CD8-positive, alpha-beta memory T cell (primary cell): ENCODE measurements at regions not wholly inside any gene's neighbourhood (a gene's known extent, or its start where the extent isn't known, plus 50 kb on each side); places are given as distances from the start of the nearest gene placed in this dataset.
A peak's percentile ranks its signal among the peaks of the same experiment; 100 is the strongest.
"Not testable (repeated sequence)": the region's sequence is repeated elsewhere in the genome, so short reads cannot be mapped to it uniquely, and the experiment has no call there.

ENCODE experiments used
- CTCF ChIA-PET: fragments of 350-600 bp; sonication (Branson Sonifier 250); formaldehyde crosslinking; loops from one replicate; lab custom pipeline; 2021; ENCODE audit warnings: antibody characterized with exemption; lab: Charles Lee
- POLR2A ChIA-PET: fragments of 350-600 bp; sonication (Branson Sonifier 250); formaldehyde crosslinking; loops from one replicate; lab custom pipeline; 2021; ENCODE audit warnings: antibody characterized with exemption; lab: Charles Lee
- DNase-seq, 5 donors: peaks; one replicate each; pipeline versions ENCODE4 v3.0.0 to v3.0.0-alpha.2; 2020 to 2022; ENCODE audit warnings: mixed read lengths in 1 of 5
- H3K27ac ChIP-seq: one replicate; pipeline ENCODE4 v1.7.0; 2013; ENCODE audit warnings: low read depth, mild to moderate bottlenecking, low read length, moderate library complexity
- H3K27me3 ChIP-seq: 2 replicates; pipeline ENCODE4 v1.7.0; 2013; ENCODE audit warnings: low read length, mild to moderate bottlenecking; ENCODE audit not compliant: insufficient read depth, poor library complexity, severe bottlenecking
- H3K36me3 ChIP-seq: 2 replicates; pipeline ENCODE4 v1.7.0; 2013; ENCODE audit warnings: mild to moderate bottlenecking, low read length, moderate library complexity; ENCODE audit not compliant: insufficient read depth
- H3K4me1 ChIP-seq: 2 replicates; pipeline ENCODE4 v1.7.0; 2013; ENCODE audit warnings: mild to moderate bottlenecking, low read length, moderate library complexity; ENCODE audit not compliant: insufficient read depth
- H3K4me3 ChIP-seq: 2 replicates; pipeline ENCODE4 v1.7.0; 2013; ENCODE audit warnings: mild to moderate bottlenecking, low read length
- H3K9me3 ChIP-seq: 2 replicates; pipeline ENCODE4 v1.7.0; 2013; ENCODE audit warnings: mild to moderate bottlenecking, low read length
- H3K27ac Mint-ChIP-seq, 8 donors: one replicate each; pipeline ENCODE4 v1.8.0; 2020 to 2021; ENCODE audit warnings: mixed read lengths in 8 of 8, mild to moderate bottlenecking in 6 of 8, inconsistent platforms in 3 of 8, moderate library complexity in 3 of 8
- H3K27me3 Mint-ChIP-seq, 2 donors: one replicate each; pipeline ENCODE4 v1.8.0; 2020 to 2021; ENCODE audit warnings: mixed read lengths in 2 of 2, mild to moderate bottlenecking in 1 of 2, moderate library complexity in 1 of 2
- H3K36me3 Mint-ChIP-seq, 3 donors: one replicate each; pipeline ENCODE4 v1.8.0; 2020 to 2021; ENCODE audit warnings: mixed read lengths in 3 of 3, inconsistent platforms in 1 of 3, mild to moderate bottlenecking in 1 of 3
- H3K4me1 Mint-ChIP-seq, 3 donors: one replicate each; pipeline ENCODE4 v1.8.0; 2020 to 2021; ENCODE audit warnings: mixed read lengths in 3 of 3, inconsistent platforms in 1 of 3, mild to moderate bottlenecking in 1 of 3
- H3K4me3 Mint-ChIP-seq, 7 donors: one replicate each; pipeline ENCODE4 v1.8.0; 2020 to 2021; ENCODE audit warnings: mixed read lengths in 7 of 7, mild to moderate bottlenecking in 6 of 7, moderate library complexity in 4 of 7, inconsistent platforms in 2 of 7
- H3K9me3 Mint-ChIP-seq, 5 donors: one replicate each; pipeline ENCODE4 v1.8.0; 2020 to 2022; ENCODE audit warnings: mixed read lengths in 5 of 5, mild to moderate bottlenecking in 3 of 5, moderate library complexity in 2 of 5, inconsistent platforms in 1 of 5

DNA sequence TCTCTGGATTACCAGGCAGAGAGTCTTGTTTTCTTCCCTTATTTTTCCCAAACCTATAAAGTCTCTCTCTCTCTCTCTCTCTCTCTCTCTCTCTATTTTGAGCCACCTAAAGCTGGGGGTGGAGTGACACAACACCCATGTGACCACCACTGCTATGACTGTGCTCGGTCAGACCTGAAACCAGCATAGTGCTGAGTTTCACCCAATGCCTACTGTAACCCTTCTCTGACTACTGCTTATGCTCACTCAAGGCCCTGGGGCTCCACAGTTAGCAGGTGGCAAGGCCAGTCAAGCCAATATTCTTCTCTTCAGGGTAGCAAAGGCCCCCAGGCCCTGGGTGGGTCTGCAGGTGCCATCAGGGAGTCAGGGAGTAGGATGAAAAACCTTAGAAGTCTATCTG, 114.7 kb upstream of the ARMCX2 start:
- Histone ChIP-seq H3K27me3 (no peaks in the 10 kb centered on the region), H3K27ac (no peak overlapping the region), H3K36me3 (no peaks in the 10 kb centered on the region), H3K9me3 (no peaks in the 10 kb centered on the region), H3K4me1 (no peaks in the 10 kb centered on the region), H3K4me3 (no peak overlapping the region)
- ChIA-PET CTCF (no interaction called here), POLR2A (no interaction called here)
- H3K27me3 Mint-ChIP-seq, result peaks cover 3 to 20% of the 10 kb centered on the region in 2 donors
- H3K4me1 Mint-ChIP-seq, result no peaks in the 10 kb centered on the region
- DNase-seq, result no peak
- no peaks in the 10 kb centered on the region for H3K36me3 Mint-ChIP-seq
- peak overlapping the region in 1 of 7 donors; percentile 1 for H3K4me3 Mint-ChIP-seq
- H3K27ac Mint-ChIP-seq, result no peak overlapping the region
- peaks cover 0 to 7% (median 4%) of the 10 kb centered on the region in 5 donors for H3K9me3 Mint-ChIP-seq

DNA sequence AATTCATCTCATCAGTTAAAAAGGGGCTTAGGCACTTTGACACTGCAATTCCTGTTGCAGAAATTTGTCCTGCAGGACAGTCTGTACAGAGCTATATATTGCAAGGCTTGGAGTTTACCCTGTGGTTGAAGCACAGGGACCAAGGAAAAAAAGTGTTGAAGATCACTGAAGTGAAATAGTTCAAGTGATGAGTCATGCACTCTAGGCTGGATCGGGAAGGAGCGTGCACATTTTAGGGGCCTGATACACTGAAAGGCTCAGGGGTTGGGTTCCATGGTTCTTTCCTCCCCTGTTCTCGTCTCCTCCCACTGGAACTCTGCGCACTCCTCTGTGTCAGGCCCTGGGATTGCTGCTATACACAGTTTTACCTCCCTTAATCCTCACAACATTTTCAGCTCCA, 104.9 kb upstream of the ARMCX2 start:
- ChIA-PET CTCF (no interaction called here), POLR2A (no interaction called here)
- H3K9me3 Mint-ChIP-seq, result no peaks in the 10 kb centered on the region
- Histone ChIP-seq H3K27me3 (no peaks in the 10 kb centered on the region), H3K9me3 (no peaks in the 10 kb centered on the region), H3K36me3 (no peaks in the 10 kb centered on the region), H3K4me3 (no peak overlapping the region), H3K4me1 (no peaks in the 10 kb centered on the region), H3K27ac (no peak overlapping the region)
- H3K27me3 Mint-ChIP-seq, result peaks cover 3 to 12% of the 10 kb centered on the region in 2 donors
- no peak for DNase-seq
- H3K4me3 Mint-ChIP-seq, result no peak overlapping the region
- H3K36me3 Mint-ChIP-seq, result no peaks in the 10 kb centered on the region
- H3K4me1 Mint-ChIP-seq, result no peaks in the 10 kb centered on the region
- H3K27ac Mint-ChIP-seq, result no peak overlapping the region

- Mint-ChIP-seq H3K9me3 (no peaks in the 10 kb centered on the region), H3K36me3 (no peaks in the 10 kb centered on the region), H3K4me3 (no peak overlapping the region), H3K27ac (no peak overlapping the region), H3K4me1 (no peaks in the 10 kb centered on the region), H3K27me3 (peaks cover 5 to 18% of the 10 kb centered on the region in 2 donors)
- no peaks in the 10 kb centered on the region for H3K4me1 ChIP-seq
- no peak overlapping the region for H3K27ac ChIP-seq
- H3K36me3 ChIP-seq, result no peaks in the 10 kb centered on the region
- H3K4me3 ChIP-seq, result no peak overlapping the region
- CTCF ChIA-PET, result interaction anchor here (1.0 to 1.1 kb wide), 2 partner anchors 22 to 165 kb away, joined by 3 read pairs; no protein-coding TSS in a partner anchor
- no peaks in the 10 kb centered on the region for H3K27me3 ChIP-seq
- DNase-seq, result peak in 4 of 5 donors; percentile 1 to 35 (median 11)
- no peaks in the 10 kb centered on the region for H3K9me3 ChIP-seq
- POLR2A ChIA-PET, result no interaction called here
These were observed 99.3 kb upstream of the ARMCX2 start for GRCh38 chrX:101759000-101759399.

DNA sequence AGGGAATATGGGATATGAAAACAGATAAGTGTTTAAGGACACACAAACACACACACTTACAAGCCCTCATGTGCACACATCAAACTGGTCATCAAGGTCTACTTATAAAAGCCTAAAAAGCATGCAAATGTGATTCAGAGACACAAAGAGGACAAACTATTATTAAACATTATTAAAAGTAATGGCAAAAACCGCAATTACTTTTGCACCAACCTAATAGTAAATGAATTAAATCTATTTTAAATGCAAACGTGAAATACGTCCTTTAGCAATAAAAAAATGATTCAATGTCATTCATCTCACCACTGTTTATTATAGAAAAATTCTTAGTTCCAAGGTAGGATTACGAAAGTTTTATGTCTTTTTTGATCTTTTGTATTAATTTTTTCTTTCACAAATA, 91.1 kb upstream of the ARMCX2 start:
- H3K36me3 ChIP-seq, result no peaks in the 10 kb centered on the region
- H3K4me1 ChIP-seq, result no peaks in the 10 kb centered on the region
- Mint-ChIP-seq H3K27ac (no peak overlapping the region), H3K4me1 (no peaks in the 10 kb centered on the region), H3K4me3 (no peak overlapping the region), H3K9me3 (peaks cover 0 to 3% (median 0%) of the 10 kb centered on the region in 5 donors), H3K36me3 (peaks cover 0 to 3% (median 0%) of the 10 kb centered on the region in 3 donors), H3K27me3 (peaks cover 11 to 21% of the 10 kb centered on the region in 2 donors)
- no peak for DNase-seq
- H3K9me3 ChIP-seq, result no peaks in the 10 kb centered on the region
- ChIA-PET CTCF (no interaction called here), POLR2A (no interaction called here)
- H3K4me3 ChIP-seq, result no peak overlapping the region
- no peaks in the 10 kb centered on the region for H3K27me3 ChIP-seq
- no peak overlapping the region for H3K27ac ChIP-seq

- H3K9me3 ChIP-seq, result no peaks in the 10 kb centered on the region
- no peaks in the 10 kb centered on the region for H3K36me3 ChIP-seq
- Mint-ChIP-seq H3K36me3 (peaks cover 0 to 3% (median 0%) of the 10 kb centered on the region in 3 donors), H3K4me1 (no peaks in the 10 kb centered on the region), H3K9me3 (peaks cover 0 to 3% (median 0%) of the 10 kb centered on the region in 5 donors), H3K27ac (no peak overlapping the region), H3K4me3 (no peak overlapping the region), H3K27me3 (peaks cover 11 to 22% of the 10 kb centered on the region in 2 donors)
- CTCF ChIA-PET, result no interaction called here
- POLR2A ChIA-PET, result no interaction called here
- no peak overlapping the region for H3K4me3 ChIP-seq
- no peaks in the 10 kb centered on the region for H3K4me1 ChIP-seq
- DNase-seq, result no peak
- H3K27me3 ChIP-seq, result no peaks in the 10 kb centered on the region
- H3K27ac ChIP-seq, result no peak overlapping the region
These were observed 89.8 kb upstream of the ARMCX2 start for GRCh38 chrX:101749436-101749835.

DNA sequence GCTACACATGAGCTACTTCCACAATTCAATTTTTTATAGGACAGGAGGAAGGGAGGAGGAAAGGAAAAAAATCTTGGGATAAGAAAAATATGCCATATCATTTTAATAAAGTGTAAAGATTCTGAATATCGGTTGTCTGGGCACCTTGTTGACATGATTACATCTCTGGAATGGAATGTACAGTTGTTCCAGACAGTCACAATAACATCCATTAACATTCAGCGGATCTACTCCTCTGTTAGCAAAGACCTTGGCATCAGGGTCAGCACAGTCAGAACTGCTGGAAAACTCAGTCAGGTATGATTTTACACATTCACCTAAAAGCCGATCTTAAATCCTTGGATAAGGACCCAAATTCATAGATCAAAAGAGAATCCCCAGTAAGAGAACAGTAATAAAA, 85.4 kb upstream of the ARMCX2 start:
- Mint-ChIP-seq H3K27ac (no peak overlapping the region), H3K27me3 (peaks cover 0 to 14% of the 10 kb centered on the region in 2 donors), H3K4me3 (no peak overlapping the region), H3K4me1 (no peaks in the 10 kb centered on the region), H3K36me3 (no peaks in the 10 kb centered on the region), H3K9me3 (no peaks in the 10 kb centered on the region)
- CTCF ChIA-PET, result no interaction called here
- Histone ChIP-seq H3K4me1 (no peaks in the 10 kb centered on the region), H3K36me3 (no peaks in the 10 kb centered on the region), H3K27ac (no peak overlapping the region), H3K4me3 (no peak overlapping the region), H3K9me3 (no peaks in the 10 kb centered on the region), H3K27me3 (no peaks in the 10 kb centered on the region)
- POLR2A ChIA-PET, result no interaction called here
- no peak for DNase-seq

GRCh38 chrX:101744085-101744484, 84.4 kb upstream of the ARMCX2 start:
- Histone ChIP-seq H3K9me3 (no peaks in the 10 kb centered on the region), H3K4me3 (no peak overlapping the region), H3K27me3 (no peaks in the 10 kb centered on the region), H3K36me3 (no peaks in the 10 kb centered on the region), H3K27ac (no peak overlapping the region), H3K4me1 (no peaks in the 10 kb centered on the region)
- ChIA-PET POLR2A (no interaction called here), CTCF (no interaction called here)
- H3K27ac Mint-ChIP-seq, result no peak overlapping the region
- H3K27me3 Mint-ChIP-seq, result peaks cover 0 to 14% of the 10 kb centered on the region in 2 donors
- H3K4me3 Mint-ChIP-seq, result no peak overlapping the region
- H3K9me3 Mint-ChIP-seq, result no peaks in the 10 kb centered on the region
- H3K4me1 Mint-ChIP-seq, result no peaks in the 10 kb centered on the region
- no peaks in the 10 kb centered on the region for H3K36me3 Mint-ChIP-seq
- no peak for DNase-seq

GRCh38 chrX:101740642-101741041, 81.0 kb upstream of the ARMCX2 start:
- H3K4me1 Mint-ChIP-seq, result no peaks in the 10 kb centered on the region
- no peak overlapping the region for H3K27ac Mint-ChIP-seq
- Histone ChIP-seq H3K27me3 (no peaks in the 10 kb centered on the region), H3K9me3 (no peaks in the 10 kb centered on the region), H3K27ac (no peak overlapping the region), H3K36me3 (no peaks in the 10 kb centered on the region), H3K4me1 (no peaks in the 10 kb centered on the region), H3K4me3 (no peak overlapping the region)
- H3K36me3 Mint-ChIP-seq, result no peaks in the 10 kb centered on the region
- H3K27me3 Mint-ChIP-seq, result peaks cover 0 to 10% of the 10 kb centered on the region in 2 donors
- no peaks in the 10 kb centered on the region for H3K9me3 Mint-ChIP-seq
- no peak for DNase-seq
- POLR2A ChIA-PET, result no interaction called here
- CTCF ChIA-PET, result no interaction called here
- H3K4me3 Mint-ChIP-seq, result no peak overlapping the region

DNA sequence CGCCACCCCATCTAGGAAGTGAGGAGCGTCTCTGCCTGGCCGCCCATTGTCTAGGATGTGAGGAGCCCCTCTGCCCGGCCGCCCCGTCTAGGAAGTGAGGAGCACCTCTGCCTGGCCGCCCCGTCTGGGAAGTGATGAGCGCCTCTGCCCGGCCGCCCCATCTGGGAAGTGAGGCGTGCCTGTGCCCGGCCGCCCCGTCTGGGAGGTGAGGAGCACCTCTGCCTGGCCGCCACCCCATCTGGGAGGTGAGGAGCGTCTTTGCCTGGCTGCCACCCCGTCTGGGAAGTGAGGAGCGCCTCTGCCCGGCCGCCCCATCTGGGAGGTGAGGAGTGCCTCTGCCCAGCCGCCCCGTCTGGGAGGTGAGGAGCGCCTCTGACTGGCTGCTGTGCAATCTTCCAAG, 79.2 kb upstream of the ARMCX2 start:
- H3K9me3 ChIP-seq, result not testable (repeated sequence)

More for the DNA sequence above, 79.2 kb upstream of the ARMCX2 start:
- H3K27me3 ChIP-seq, H3K4me1 Mint-ChIP-seq, H3K27ac ChIP-seq, H3K4me3 Mint-ChIP-seq, H3K27me3 Mint-ChIP-seq, DNase-seq, H3K4me1 ChIP-seq, POLR2A ChIA-PET, H3K9me3 Mint-ChIP-seq, H3K36me3 Mint-ChIP-seq, CTCF ChIA-PET, H3K4me3 ChIP-seq, H3K27ac Mint-ChIP-seq, H3K36me3 ChIP-seq: not testable (repeated sequence)
